GM10266 (cell line): ENCODE measurements at regions not wholly inside any gene's neighbourhood (a gene's known extent, or its start where the extent isn't known, plus 50 kb on each side); places are given as distances from the start of the nearest gene placed in this dataset.

Source experiments
- DNase-seq: peaks from one replicate; pipeline ENCODE4 v3.0.0; 2012; ENCODE audit errors: extremely low spot score
- CTCF ChIP-seq: IDR thresholded peaks from 2 replicates; pipeline ENCODE4 v1.5.1; 2012; ENCODE audit warnings: mild to moderate bottlenecking, low read depth; ENCODE audit not compliant: control insufficient read depth, insufficient read depth; ENCODE audit errors: missing control alignments

DNA sequence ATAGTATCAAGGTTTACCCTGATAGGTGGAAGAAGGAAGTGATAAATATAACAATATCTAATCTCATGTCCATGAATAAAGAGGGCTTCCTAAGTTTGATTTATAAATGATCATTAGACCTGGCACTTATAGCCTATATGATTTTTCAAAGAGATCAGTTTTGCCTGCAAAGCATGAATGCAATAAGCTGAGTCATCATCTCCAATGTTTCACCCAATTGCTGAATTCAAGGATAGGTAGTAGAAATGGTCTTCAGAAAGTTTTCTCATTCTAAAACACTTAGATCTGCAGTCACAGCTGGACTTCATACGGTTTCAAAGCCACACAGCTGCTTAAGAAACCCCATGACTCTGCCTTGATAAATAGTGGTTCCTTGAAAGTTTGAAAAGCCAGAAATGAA, 1722.8 kb downstream of the MAT2B start:
- TF ChIP-seq CTCF: no peak

GRCh38 chr5:165231821-165232508, 1726.5 kb downstream of the MAT2B start:
- no peak for TF ChIP-seq CTCF
- no peak for DNase-seq

More for the DNA sequence above, 1722.8 kb downstream of the MAT2B start:
- DNase-seq: no peak

DNA sequence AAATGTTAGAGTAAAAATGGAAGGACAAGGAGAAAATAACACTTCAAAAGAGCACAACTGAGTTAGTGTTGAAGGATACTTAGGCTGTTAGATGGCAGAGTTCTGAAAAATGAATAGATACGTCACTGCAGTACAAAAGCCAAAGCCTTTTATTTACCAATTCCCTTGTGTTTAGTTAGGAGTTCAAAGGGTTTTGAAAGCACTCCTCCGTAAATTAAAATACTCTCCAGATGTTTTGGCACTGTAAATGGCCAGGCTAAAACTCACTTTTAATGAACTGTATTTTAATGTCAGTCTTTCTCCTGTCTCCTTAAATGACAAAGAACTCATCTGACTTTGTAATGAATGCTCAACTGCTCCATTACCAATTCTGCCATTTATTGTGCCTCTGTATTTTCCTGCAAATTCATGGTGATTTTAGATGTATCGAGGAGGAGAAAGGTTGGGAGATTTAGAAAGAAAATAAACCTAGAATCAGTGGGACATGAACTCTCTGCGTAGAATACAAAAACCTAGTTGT, 1727.2 kb downstream of the MAT2B start:
- no peak for DNase-seq
- no peak for TF ChIP-seq CTCF

DNA sequence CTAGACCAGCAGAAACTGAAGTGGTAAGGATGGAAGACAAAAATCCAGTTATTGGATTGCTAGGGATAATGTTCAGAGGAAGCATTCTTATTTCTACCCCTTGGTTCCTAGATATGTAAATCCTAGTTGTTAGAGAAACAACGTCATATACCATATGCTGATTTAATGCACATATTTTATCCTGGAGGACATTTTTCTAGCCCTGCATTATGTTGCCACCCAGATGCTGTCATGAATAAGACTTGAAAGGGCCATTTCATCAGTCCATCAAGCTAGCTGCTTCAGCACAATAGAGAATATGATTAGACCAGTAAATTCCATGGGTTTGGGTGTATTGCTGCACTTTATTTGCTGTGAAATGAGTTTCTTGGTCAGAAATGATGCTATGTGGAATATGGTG, 1736.4 kb downstream of the MAT2B start:
- no peak for DNase-seq
- TF ChIP-seq CTCF: no peak

DNA sequence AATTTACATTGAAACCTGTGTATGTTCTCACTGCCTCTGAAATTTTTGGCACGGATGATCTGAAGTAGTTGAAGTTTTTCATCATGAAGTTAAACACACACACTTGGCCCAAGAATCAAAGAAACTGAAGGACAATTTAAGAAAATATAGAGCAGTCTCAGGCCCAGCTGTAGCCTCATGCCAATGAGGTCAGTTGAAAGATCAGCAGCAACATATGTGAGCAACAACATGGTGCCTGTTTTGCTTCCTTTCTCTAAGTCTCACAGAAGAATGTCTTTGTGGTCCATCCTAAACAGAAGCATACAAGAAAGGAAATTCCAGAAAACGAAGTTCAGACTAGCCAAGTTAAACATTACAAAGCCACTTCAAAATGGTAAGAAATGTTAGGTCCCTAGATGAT, 1737.2 kb downstream of the MAT2B start:
- no peak for TF ChIP-seq CTCF
- no peak for DNase-seq

- DNase-seq: no peak
- no peak for TF ChIP-seq CTCF
These were observed 1739.0 kb downstream of the MAT2B start for GRCh38 chr5:165244407-165244806.

- DNase-seq: no peak
- TF ChIP-seq CTCF: no peak
These were observed 1752.9 kb downstream of the MAT2B start for GRCh38 chr5:165258197-165258771.
